ENCODE measurements at regions not wholly inside any gene's neighbourhood (a gene's known extent, or its start where the extent isn't known, plus 50 kb on each side); places are given as distances from the start of the nearest gene placed in this dataset.

GRCh38 chr20:24866008-24866407 is 83.1 kb upstream of the CST7 start:
- TF ChIP-seq, protein P1, sequence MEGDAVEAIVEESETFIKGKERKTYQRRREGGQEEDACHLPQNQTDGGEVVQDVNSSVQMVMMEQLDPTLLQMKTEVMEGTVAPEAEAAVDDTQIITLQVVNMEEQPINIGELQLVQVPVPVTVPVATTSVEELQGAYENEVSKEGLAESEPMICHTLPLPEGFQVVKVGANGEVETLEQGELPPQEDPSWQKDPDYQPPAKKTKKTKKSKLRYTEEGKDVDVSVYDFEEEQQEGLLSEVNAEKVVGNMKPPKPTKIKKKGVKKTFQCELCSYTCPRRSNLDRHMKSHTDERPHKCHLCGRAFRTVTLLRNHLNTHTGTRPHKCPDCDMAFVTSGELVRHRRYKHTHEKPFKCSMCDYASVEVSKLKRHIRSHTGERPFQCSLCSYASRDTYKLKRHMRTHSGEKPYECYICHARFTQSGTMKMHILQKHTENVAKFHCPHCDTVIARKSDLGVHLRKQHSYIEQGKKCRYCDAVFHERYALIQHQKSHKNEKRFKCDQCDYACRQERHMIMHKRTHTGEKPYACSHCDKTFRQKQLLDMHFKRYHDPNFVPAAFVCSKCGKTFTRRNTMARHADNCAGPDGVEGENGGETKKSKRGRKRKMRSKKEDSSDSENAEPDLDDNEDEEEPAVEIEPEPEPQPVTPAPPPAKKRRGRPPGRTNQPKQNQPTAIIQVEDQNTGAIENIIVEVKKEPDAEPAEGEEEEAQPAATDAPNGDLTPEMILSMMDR (IDR thresholded peaks at IDR 0.05; ENCODE audit: low read depth, low read length) = no peak
- Histone ChIP-seq H3K36me3 (no peaks in the 10 kb centered on the region), H3K27me3 (ENCODE audit: insufficient read depth, low read depth, severe bottlenecking) (no peaks in the 10 kb centered on the region), H3K27ac (no peak overlapping the region), H3K4me3 (ENCODE audit: low read depth, low read length) (no peak overlapping the region), H3K9me3 (ENCODE audit: severe bottlenecking) (peaks cover 10% of the 10 kb centered on the region)
- DNase-seq = no peak

GRCh38 chr20:24866742-24867141 is 82.3 kb upstream of the CST7 start:
- no peaks in the 10 kb centered on the region for H3K36me3 ChIP-seq
- TF ChIP-seq, protein P1 (IDR thresholded peaks at IDR 0.05; ENCODE audit: low read depth, low read length) = no peak
- no peak overlapping the region for H3K4me3 ChIP-seq (ENCODE audit: low read depth, low read length)
- no peak overlapping the region for H3K27ac ChIP-seq
- no peaks in the 10 kb centered on the region for H3K27me3 ChIP-seq (ENCODE audit: insufficient read depth, low read depth, severe bottlenecking)
- no peak for DNase-seq
- H3K9me3 ChIP-seq (ENCODE audit: severe bottlenecking) = peaks cover 10% of the 10 kb centered on the region

- TF ChIP-seq, protein P1 (IDR thresholded peaks at IDR 0.05; ENCODE audit: low read depth, low read length) = no peak
- Histone ChIP-seq H3K27me3 (ENCODE audit: insufficient read depth, low read depth, severe bottlenecking) (no peaks in the 10 kb centered on the region), H3K27ac (no peak overlapping the region), H3K9me3 (ENCODE audit: severe bottlenecking) (peaks cover 10% of the 10 kb centered on the region), H3K4me3 (ENCODE audit: low read depth, low read length) (no peak overlapping the region), H3K36me3 (no peaks in the 10 kb centered on the region)
- no peak for DNase-seq
Observed at GRCh38 chr20:24867556-24867955, 81.5 kb upstream of the CST7 start.

- H3K36me3 ChIP-seq = no peaks in the 10 kb centered on the region
- TF ChIP-seq, protein P1 (IDR thresholded peaks at IDR 0.05; ENCODE audit: low read depth, low read length) = no peak
- DNase-seq = no peak
- H3K9me3 ChIP-seq (ENCODE audit: severe bottlenecking) = peaks cover 10% of the 10 kb centered on the region
- H3K27ac ChIP-seq = no peak overlapping the region
- no peaks in the 10 kb centered on the region for H3K27me3 ChIP-seq (ENCODE audit: insufficient read depth, low read depth, severe bottlenecking)
- no peak overlapping the region for H3K4me3 ChIP-seq (ENCODE audit: low read depth, low read length)
Observed at GRCh38 chr20:24868396-24868927, 80.6 kb upstream of the CST7 start.

DNA sequence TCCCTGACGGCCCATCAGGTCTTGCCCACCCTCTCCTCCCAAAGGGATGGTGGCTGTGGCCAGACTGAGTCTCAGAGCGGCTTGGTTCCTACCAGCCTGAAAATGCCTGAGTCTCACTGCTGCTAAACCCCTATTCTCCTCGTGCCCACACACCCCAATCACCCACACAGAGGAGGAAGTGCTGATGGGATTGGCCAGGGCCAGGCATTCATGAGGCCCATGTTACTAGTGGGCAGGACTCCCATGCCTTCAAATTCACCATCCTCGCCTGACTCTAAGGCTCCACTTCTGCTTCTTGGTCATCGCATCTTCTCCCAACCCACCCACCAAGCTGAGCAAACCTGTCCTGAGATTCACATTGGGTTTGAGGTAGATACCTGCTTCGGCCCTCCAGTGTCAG is 80.1 kb upstream of the CST7 start:
- TF ChIP-seq, protein P1 (IDR thresholded peaks at IDR 0.05; ENCODE audit: low read depth, low read length) = no peak

DNA sequence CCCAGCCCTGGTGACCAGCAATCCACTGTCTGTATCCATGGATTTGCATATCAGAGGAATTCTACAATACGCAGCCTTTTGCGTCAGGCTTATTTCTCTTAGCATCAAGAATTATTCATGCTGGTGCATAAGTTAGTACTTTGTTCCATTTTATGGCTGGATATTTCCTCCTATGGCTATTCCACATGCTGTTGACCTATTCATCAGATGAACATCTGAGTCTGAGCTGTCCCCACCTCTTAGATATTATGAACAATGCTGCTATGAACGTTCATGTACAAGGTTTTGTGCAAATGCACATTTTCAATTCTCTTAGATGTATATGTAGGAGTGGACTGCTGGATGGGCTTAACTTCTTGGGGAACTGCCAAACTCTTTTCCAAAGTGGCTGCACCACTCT is 79.0 kb upstream of the CST7 start:
- no peak for DNase-seq
- H3K27ac ChIP-seq = no peak overlapping the region
- no peaks in the 10 kb centered on the region for H3K36me3 ChIP-seq
- TF ChIP-seq, protein P1 (IDR thresholded peaks at IDR 0.05; ENCODE audit: low read depth, low read length) = no peak
- no peak overlapping the region for H3K4me3 ChIP-seq (ENCODE audit: low read depth, low read length)
- peaks cover 4% of the 10 kb centered on the region for H3K9me3 ChIP-seq (ENCODE audit: severe bottlenecking)
- H3K27me3 ChIP-seq (ENCODE audit: insufficient read depth, low read depth, severe bottlenecking) = no peaks in the 10 kb centered on the region

More for the DNA sequence above, 80.1 kb upstream of the CST7 start:
- Histone ChIP-seq H3K27ac (no peak overlapping the region), H3K9me3 (ENCODE audit: severe bottlenecking) (peaks cover 10% of the 10 kb centered on the region), H3K36me3 (no peaks in the 10 kb centered on the region), H3K27me3 (ENCODE audit: insufficient read depth, low read depth, severe bottlenecking) (no peaks in the 10 kb centered on the region), H3K4me3 (ENCODE audit: low read depth, low read length) (no peak overlapping the region)
- DNase-seq = no peak

Data from WERI-Rb-1 (cell line).